GM18909 (cell line): ENCODE measurements at regions not wholly inside any gene's neighbourhood (a gene's known extent, or its start where the extent isn't known, plus 50 kb on each side); places are given as distances from the start of the nearest gene placed in this dataset.
"Not testable (repeated sequence)": the region's sequence is repeated elsewhere in the genome, so short reads cannot be mapped to it uniquely, and the experiment has no call there.

Source experiments
- ATAC-seq: cut with Tn5 transposase; IDR thresholded peaks from one replicate; pipeline ENCODE4 v1.9.1; 2021; ENCODE audit warnings: mild to moderate bottlenecking; ENCODE audit not compliant: unreplicated experiment, poor library complexity

DNA sequence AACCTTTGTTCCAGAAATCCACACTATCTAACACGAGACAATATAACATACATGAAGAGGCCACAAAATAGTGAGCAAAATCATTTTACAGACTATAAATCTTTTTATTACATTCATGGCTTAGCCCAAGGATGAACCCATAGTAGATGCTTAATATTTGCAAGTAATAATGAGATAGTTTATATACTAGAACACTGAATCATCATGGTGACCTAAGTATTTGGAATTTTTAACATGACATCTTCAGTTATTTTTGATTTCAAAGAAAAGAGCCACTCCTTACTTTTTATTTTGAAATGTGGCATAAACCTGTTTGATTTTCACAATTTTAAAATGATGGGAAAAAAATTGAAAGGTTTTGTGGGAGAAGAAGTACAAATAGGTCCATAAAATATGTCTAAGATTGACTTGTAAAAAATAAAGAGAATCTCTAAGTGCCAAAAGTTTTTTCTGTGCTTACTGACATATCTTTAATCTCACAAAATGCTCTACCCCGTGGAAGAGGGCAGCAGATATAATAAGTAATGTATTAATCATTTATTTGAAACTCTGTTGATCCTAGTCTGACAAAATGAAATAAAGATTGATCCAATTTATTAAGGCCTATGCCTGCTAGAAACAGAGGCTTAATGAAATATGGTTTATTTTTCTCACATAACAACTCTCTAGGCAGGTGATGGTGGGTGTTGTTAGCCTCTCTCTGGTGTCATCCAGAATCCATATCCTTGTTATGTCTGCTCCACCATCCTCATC is 224.5 kb upstream of the CENPE start:
- ATAC-seq, result no peak

DNA sequence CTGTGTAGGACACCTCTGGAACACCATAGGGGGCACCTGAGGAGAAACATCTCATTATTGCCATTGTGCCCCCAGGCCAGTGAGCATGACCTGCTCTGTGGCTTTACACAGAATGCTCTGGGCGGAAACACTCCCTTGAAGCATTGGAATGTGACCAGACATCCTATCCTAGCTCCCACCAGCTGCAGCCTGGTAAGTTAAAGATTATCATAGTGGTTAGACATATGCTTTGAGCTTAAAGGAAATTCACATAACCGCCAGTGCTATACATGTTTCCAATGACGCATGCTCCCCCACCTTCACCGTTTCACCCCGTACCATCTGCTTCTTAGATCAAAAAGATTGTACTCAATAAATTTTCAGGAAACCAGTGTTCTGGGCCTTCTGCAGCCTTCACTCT is 217.7 kb upstream of the CENPE start:
- no peak for ATAC-seq

DNA sequence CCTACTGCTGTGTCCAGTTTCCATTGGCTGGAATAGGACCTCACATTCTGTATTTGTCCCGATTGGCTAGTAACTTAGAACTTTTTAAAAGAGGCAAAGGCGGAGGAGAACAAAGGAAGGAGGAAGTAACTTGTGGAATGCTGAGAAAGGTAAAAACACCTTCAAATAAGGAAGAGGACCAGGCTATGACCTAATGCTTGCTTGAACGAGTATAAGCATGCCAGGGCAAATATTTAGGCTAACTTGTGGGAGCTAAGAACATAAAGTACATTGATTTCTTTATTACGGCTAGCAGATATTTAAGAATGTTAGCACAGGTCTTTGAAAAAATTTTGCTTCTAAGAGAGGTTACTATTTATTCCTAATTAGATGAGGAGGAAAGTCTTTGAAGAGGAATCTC is 214.5 kb upstream of the CENPE start:
- ATAC-seq, result not testable (repeated sequence)

- ATAC-seq, result no peak
These were observed 212.2 kb upstream of the CENPE start for GRCh38 chr4:103410386-103410785.

- peak; percentile 59 for ATAC-seq
These were observed 207.3 kb upstream of the CENPE start for GRCh38 chr4:103405415-103405814.

DNA sequence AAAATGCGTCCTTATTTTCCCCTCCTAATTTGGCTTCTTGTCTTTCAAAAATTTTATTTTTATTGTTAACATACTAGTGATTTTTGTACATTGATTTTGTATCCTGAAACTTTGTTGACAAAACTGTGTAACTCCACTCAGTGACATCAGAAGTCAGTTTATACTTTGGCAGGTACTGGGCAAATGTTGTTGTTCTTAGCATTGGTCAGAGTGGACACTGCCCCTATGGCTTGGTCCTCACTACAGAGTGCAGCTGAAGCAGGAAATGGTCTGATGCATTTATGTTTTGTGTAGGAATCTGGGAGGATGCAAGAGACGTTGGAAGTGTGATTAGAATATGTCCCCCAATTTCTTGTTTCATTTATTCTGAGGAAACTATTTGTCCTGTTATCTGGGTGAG is 205.5 kb upstream of the CENPE start:
- no peak for ATAC-seq

DNA sequence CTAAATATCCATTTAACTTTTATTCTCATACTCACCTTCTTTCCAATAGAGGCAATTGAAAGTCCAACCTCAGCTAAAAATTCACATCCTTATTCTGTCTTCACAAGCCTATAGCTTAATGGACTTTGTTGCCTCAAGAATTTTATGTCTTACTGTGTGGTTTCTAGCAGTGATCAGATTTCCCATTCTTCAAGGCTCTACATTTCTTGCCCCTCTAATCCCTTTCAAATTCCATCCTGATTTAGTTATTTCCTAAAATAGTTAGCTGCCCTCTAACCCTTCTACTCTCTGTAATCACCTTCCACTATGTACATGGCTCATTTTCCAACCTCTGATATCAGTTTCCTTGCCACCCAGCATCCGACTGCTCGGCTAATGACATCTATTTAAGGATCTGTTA is 204.1 kb upstream of the CENPE start:
- no peak for ATAC-seq

GRCh38 chr4:103400405-103400804 is 202.3 kb upstream of the CENPE start:
- ATAC-seq, result no peak

DNA sequence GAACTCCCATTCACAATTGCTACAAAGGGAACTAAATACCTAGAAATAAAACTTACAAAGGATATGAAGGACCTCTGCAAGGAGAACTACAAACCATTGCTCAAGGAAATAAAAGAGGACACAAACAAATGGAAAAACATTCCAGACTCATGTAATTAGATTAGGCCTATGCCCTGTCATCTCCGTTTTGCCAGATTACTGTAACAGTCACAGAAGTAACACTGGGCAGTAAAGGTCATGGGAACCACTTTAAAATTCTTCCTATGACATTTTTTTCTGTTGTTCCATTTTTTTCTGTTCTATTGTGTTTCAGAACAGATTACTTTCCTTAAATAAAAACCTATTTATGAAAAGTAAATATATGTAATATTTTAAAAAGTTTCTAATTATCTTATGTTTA is 199.4 kb upstream of the CENPE start:
- no peak for ATAC-seq

- not testable (repeated sequence) for ATAC-seq
These were observed 189.4 kb upstream of the CENPE start for GRCh38 chr4:103387508-103388011.

- ATAC-seq, result not testable (repeated sequence)
These were observed 187.4 kb upstream of the CENPE start for GRCh38 chr4:103385565-103385964.

DNA sequence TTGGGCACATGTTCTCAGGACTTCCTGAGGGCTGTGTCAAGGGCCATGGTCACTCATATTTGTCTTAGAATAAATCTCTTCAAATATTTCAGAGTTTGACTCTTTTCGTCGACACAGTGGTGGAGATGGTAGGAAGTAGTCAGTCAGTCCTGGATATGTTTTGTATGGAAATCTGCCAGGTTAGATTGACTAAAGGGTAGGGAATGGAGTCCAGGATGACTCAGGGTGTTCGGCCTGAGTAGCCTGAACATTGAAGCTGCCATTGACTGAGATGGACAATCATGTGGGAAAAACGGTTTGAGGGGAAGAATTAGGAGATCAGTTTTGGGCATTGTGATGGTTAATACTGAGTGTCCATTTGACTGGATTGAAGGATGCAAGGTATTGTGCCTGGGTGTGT is 177.1 kb upstream of the CENPE start:
- ATAC-seq, result no peak

- no peak for ATAC-seq
These were observed 176.6 kb upstream of the CENPE start for GRCh38 chr4:103374758-103375157.

- ATAC-seq, result no peak
These were observed 176.2 kb upstream of the CENPE start for GRCh38 chr4:103374306-103374705.

GRCh38 chr4:103372002-103372558 is 173.9 kb upstream of the CENPE start:
- ATAC-seq, result no peak

DNA sequence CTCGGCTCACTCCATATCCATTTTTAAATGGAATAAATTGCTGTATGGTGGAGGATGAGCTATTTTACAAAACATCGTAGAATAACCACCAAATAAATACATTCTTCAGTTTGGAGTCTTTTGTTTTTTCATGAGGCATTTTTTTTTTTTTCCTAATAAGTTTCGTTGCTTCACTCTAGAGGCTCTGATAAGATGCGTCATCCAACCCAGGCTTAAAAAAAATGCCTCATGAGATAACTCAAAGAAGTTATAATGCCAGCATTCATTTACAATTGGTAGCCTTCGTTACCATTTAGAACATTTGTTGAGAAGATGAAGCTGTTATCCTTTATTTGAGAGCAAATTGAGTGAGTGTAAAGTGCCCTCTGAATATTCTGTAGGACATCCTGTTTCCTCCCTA is 172.2 kb upstream of the CENPE start:
- no peak for ATAC-seq

DNA sequence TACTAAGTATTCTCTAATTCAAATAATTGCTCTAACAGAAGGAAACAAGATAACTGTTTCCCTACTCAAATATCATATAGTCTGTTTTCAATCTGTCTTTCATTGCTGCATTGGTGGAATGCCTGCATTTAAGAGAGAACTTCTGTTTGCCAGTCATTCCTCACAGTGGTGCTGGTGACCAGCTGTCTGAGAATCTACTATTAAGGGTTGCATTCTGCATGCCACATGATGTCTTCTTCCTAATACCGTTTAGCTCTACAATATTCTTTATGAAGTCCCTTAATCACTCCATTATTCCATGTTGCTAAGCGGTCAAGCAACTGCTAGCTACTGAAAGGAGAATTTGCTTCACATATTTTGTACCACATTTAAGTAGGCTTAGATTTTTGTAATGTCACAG is 167.1 kb upstream of the CENPE start:
- ATAC-seq, result no peak

GRCh38 chr4:103364083-103364482 is 165.9 kb upstream of the CENPE start:
- no peak for ATAC-seq

DNA sequence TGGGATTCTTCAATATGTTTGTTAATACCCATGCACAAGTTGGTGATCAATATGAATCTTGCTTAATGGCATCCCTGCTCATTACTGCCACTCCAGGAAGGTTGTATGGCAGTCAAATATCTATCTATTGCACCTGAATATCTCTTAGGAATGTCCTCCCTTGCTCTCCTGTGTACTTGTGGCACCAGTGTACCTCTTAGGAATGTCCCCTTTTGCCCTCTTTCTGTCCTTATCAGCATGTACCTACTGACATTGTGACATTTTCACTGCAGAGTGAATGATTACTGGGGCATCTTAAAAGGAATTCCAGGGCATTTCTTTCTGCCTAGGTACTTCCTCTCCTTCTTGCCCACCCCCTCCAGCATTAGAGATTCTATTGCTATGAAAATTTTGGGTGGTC is 163.8 kb upstream of the CENPE start:
- no peak for ATAC-seq

DNA sequence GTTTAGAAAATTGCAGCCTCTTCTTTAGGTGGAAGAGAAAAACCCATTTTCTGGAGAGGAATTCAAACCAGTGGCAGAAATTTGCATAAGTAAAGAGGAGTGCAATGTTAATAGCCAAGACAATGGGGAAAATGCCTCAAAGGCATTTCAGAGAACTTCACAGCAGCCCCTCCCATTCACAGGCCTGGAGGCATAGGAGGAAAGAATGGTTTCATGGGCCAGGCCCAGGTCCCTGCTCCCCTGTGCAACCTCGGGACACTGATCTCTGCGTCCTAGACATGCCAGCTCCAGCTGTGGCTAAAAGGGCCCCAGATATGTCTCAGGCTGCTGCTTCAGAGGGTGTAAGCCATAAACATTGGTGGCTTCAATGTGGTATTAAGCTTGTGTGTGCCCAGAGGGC is 161.8 kb upstream of the CENPE start:
- no peak for ATAC-seq

GRCh38 chr4:103354006-103354405 is 155.9 kb upstream of the CENPE start:
- ATAC-seq, result no peak

DNA sequence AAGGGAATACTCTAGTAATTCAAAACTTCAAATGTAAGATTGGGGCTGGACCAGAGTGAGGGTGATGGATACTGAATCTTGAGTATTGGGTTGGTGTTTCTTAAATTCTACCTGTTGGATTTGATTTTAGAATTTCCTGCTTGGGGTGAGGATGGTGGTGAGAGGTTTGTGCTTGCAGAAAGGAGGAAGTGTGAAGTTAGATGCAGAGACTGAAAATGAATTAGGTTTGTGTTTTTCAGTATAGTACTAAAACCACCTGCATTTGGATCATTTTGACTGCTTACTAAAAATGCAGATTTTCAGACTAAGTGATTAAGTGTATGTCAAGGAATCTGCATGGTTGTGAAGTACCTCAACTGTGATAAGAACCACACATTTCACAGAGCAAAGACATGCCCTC is 131.5 kb upstream of the CENPE start:
- no peak for ATAC-seq
